Brain microvascular endothelial cell (primary cell): ENCODE measurements at regions not wholly inside any gene's neighbourhood (a gene's known extent, or its start where the extent isn't known, plus 50 kb on each side); places are given as distances from the start of the nearest gene placed in this dataset.

Experiments
- DNase-seq: peaks from one replicate; pipeline ENCODE4 v3.0.0-alpha.2; 2020
- H3K27ac ChIP-seq: fragments of 250-450 bp; sonication (Bioruptor Pico); 2 replicates; pipeline ENCODE4 v1.5.1; 2020; ENCODE audit warnings: mild to moderate bottlenecking, moderate library complexity
- H3K27me3 ChIP-seq: fragments of 250-450 bp; sonication (Bioruptor Pico); replicated peaks from 2 replicates; pipeline ENCODE4 v1.5.1; 2020; ENCODE audit warnings: mild to moderate bottlenecking
- H3K36me3 ChIP-seq: fragments of 250-450 bp; sonication (Bioruptor Pico); replicated peaks from 2 replicates; pipeline ENCODE4 v1.5.1; 2020; ENCODE audit warnings: mild to moderate bottlenecking
- H3K4me3 ChIP-seq: 2 replicates; pipeline ENCODE4 v1.5.1; 2011; ENCODE audit warnings: low read depth, mild to moderate bottlenecking, control low read depth, low read length, moderate library complexity
- in situ Hi-C: cut with HindIII; loops from 2 replicates; pipeline ENCODE4 v1.10.0; 2017; ENCODE audit warnings: low sequenced_read_pairs, low pct_ligation_motif_present
- TF ChIP-seq, protein P1 (sequence below): IDR thresholded peaks from 2 replicates; pipeline ENCODE4 v1.5.1; 2011; ENCODE audit warnings: low read depth, mild to moderate bottlenecking, moderate library complexity, low read length, control low read depth, inconsistent platforms; ENCODE audit errors: missing control alignments

DNA sequence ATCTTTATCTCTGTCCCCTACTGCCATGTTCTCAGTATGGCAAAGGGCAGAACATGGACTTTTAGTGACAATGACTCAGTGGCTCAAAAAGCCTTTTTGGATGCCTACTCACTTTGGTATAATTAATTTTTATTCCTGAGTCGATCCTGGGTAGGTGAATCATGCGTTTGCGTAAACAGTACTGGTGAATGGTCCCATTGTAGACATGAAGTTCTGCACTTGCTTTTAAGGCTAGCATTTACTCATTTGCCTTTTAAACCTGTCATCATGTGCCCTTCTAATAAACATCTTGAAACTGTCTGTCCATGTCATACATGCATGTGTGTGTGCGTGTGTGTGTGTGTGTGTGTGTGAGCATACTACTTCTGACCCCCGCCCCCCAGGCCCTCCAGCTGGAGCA is 223.0 kb downstream of the AUH start:
- no peak overlapping the region for H3K27ac ChIP-seq
- in situ Hi-C loops = no loop called here
- no peaks in the 10 kb centered on the region for H3K27me3 ChIP-seq
- TF ChIP-seq, protein P1, sequence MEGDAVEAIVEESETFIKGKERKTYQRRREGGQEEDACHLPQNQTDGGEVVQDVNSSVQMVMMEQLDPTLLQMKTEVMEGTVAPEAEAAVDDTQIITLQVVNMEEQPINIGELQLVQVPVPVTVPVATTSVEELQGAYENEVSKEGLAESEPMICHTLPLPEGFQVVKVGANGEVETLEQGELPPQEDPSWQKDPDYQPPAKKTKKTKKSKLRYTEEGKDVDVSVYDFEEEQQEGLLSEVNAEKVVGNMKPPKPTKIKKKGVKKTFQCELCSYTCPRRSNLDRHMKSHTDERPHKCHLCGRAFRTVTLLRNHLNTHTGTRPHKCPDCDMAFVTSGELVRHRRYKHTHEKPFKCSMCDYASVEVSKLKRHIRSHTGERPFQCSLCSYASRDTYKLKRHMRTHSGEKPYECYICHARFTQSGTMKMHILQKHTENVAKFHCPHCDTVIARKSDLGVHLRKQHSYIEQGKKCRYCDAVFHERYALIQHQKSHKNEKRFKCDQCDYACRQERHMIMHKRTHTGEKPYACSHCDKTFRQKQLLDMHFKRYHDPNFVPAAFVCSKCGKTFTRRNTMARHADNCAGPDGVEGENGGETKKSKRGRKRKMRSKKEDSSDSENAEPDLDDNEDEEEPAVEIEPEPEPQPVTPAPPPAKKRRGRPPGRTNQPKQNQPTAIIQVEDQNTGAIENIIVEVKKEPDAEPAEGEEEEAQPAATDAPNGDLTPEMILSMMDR = no peak
- no peak for DNase-seq
- H3K36me3 ChIP-seq = no peaks in the 10 kb centered on the region
- no peak overlapping the region for H3K4me3 ChIP-seq

DNA sequence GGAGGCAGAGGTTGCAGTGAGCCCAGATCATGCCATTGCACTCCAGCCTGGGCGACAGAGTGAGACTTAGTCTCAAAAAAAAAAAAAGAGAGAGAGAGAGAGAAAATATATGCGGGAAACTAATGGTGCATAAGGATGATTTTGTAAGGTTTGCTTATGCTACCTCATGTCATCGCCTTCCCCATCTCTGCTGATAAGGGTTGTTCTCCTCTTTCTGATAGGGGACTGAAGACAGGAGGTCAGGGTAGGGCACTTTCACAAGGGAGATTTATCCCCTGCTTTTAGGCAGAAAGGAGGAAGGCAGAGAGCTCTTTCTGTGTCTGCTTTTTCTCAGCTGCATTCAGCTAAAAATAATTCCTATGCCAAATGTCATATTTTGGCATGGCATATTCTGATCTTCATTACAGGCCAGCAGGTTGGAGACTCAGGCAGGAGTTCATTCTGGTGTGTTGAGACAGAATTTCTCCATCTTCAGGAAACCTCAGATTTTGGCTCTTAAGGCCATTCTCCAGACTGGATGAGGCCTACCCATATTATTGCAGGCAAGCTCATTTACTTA is 220.2 kb downstream of the AUH start:
- no peak overlapping the region for H3K4me3 ChIP-seq
- no peaks in the 10 kb centered on the region for H3K36me3 ChIP-seq
- H3K27ac ChIP-seq = no peak overlapping the region
- TF ChIP-seq, protein P1 = no peak
- in situ Hi-C loops = no loop called here
- H3K27me3 ChIP-seq = no peaks in the 10 kb centered on the region
- no peak for DNase-seq

DNA sequence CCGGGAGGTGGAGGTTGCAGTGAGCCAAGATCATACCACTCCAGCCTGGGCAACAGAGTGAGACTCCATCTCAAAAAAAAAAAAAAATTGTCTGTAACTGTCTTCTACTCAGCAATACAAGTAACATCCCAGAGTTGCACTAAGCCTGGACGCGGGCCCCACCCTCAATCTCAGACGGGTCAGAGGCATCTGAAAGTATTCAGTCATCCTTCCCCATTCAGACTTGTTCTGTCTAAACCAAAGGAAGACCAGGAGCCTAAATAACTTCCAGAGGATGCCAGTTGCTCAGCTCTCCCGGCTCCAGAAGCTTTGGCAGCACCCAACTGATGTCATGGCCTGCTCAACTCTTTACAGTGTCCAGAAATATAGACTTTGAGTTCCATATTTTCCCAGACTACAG is 218.6 kb downstream of the AUH start:
- in situ Hi-C loops = no loop called here
- H3K27me3 ChIP-seq = no peaks in the 10 kb centered on the region
- H3K36me3 ChIP-seq = no peaks in the 10 kb centered on the region
- DNase-seq = no peak
- no peak overlapping the region for H3K27ac ChIP-seq
- TF ChIP-seq, protein P1 = no peak
- H3K4me3 ChIP-seq = no peak overlapping the region

DNA sequence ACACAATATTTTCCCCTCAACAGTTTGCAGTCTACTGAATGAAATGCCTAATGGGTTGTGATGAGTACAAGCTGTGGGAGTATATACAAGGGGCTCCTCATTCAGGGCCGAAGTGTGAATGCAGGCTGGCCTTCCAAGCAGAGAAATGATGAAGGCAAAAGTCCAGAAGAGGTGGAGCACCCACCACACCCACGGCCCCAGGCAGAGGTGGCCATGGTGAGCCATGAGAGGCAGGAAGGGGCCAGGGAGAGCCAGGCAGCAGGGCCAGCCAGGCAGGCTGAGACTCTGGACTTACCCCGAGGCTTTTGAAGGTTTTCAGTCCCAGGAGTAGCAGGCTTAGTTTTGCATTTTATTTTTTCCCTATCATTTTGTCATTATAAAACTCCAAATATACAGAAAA is 218.1 kb downstream of the AUH start:
- H3K27me3 ChIP-seq = no peaks in the 10 kb centered on the region
- TF ChIP-seq, protein P1 = no peak

DNA sequence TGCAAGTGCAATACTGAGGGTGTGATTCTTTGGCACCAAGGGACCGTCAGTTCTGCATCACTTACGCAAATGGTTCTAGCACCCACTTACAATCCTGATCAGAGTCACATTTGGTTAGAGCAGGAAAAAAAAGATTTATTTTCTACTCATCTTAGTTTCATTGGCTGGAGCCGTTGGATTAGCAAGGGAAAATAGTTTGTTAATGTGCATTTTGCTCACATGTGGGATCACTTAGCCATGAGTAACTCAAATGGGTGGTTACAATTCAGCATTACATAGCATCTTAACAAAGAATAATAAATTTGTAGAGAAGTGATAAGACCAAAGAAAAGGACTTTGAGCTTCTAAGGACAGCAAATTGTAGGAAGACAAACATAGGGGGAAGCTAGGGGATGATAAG is 216.9 kb downstream of the AUH start:
- no peak for DNase-seq
- in situ Hi-C loops = no loop called here
- TF ChIP-seq, protein P1 = no peak
- no peak overlapping the region for H3K27ac ChIP-seq
- no peak overlapping the region for H3K4me3 ChIP-seq
- H3K36me3 ChIP-seq = no peaks in the 10 kb centered on the region
- H3K27me3 ChIP-seq = no peaks in the 10 kb centered on the region

More for the DNA sequence above, 218.1 kb downstream of the AUH start:
- H3K36me3 ChIP-seq = no peaks in the 10 kb centered on the region
- in situ Hi-C loops = no loop called here
- no peak overlapping the region for H3K4me3 ChIP-seq
- H3K27ac ChIP-seq = no peak overlapping the region
- DNase-seq = no peak

DNA sequence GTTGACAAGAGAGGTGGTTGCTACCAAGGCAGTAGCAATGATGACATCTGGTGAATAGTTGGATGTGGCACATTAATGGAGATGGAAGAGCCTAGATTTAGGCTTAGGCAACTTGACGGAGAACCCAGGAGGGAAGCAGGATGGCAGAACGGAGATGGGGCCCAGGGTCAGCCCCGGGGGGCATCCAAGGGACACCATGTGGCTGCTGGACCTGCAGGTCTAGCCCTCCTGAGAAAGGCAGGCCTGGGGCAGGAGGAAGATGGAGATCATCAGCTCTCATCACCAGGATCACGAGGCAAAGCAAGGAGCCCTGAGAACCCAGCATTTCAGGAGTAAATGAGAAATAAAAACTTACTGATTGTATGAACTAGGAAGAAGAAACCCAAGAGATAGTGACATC is 216.2 kb downstream of the AUH start:
- Histone ChIP-seq H3K4me3 (no peak overlapping the region), H3K27ac (no peak overlapping the region), H3K27me3 (no peaks in the 10 kb centered on the region), H3K36me3 (no peaks in the 10 kb centered on the region)
- TF ChIP-seq, protein P1 = no peak
- in situ Hi-C loops = no loop called here
- DNase-seq = no peak
